Body of pancreas (tissue), 4 donors: ENCODE measurements at regions not wholly inside any gene's neighbourhood (a gene's known extent, or its start where the extent isn't known, plus 50 kb on each side); places are given as distances from the start of the nearest gene placed in this dataset.

ENCODE experiments used
- ATAC-seq: fragments of 150-250 bp; one replicate; pipeline ENCODE4 v1.9.1; 2016
- DNase-seq, 4 donors: peaks; one replicate each; pipeline ENCODE4 v3.0.0-alpha.2; 2019
- H3K27ac ChIP-seq, 4 donors: fragments of 200-600 bp; sonication (generic); 1 replicate in 3 of 4; 2 replicates in 1 of 4; pipeline versions ENCODE4 v1.5.1 to v1.6.1; 2016 to 2019; ENCODE audit warnings: mild to moderate bottlenecking in 1 of 4, mixed read lengths in 1 of 4, moderate library complexity in 1 of 4
- H3K27me3 ChIP-seq, 2 donors: fragments of 200-600 bp; sonication (generic); one replicate each; pipeline ENCODE4 v1.6.0; 2016; ENCODE audit warnings: mild to moderate bottlenecking in 1 of 2
- H3K36me3 ChIP-seq, 2 donors: fragments of 200-600 bp; sonication (generic); replicated peaks in 1 of 2; 2 replicates each; pipeline ENCODE4 v1.5.1; 2016; ENCODE audit warnings: low read depth in 2 of 2; ENCODE audit not compliant: insufficient read depth in 1 of 2
- H3K4me1 ChIP-seq: fragments of 200-600 bp; sonication (generic); one replicate; pipeline ENCODE4 v1.6.0; 2016
- H3K4me3 ChIP-seq, 2 donors: fragments of 200-600 bp; sonication (generic); 1 replicate in 1 of 2; 2 replicates in 1 of 2; pipeline ENCODE4 v1.5.1; 2016 to 2019
- H3K9me3 ChIP-seq, 3 donors: fragments of 200-600 bp; sonication (generic); 1 replicate in 2 of 3; 2 replicates in 1 of 3; pipeline ENCODE4 v1.5.1; 2016
- POLR2A ChIP-seq, 3 donors: fragments of 450-650 bp; IDR thresholded peaks; one replicate each; pipeline ENCODE4 v1.6.1; 2016; ENCODE audit warnings: antibody characterized with exemption in 3 of 3, mild to moderate bottlenecking in 2 of 3
- WGBS, 2 donors: methylation state at CpG; one replicate each; pipeline ENCODE4 v1.1.5; 2017; 5-methylcytosine and 5-hydroxymethylcytosine counted together
- intact Hi-C: fragments of 100-400 bp; cut with DNase I; formaldehyde crosslinking; loops from one replicate; pipeline ENCODE4 v1.15.1; 2023
- TF ChIP-seq, protein P1 (sequence below), 7 experiments: fragments of 450-650 bp in 4 of 7; fragments of 200-600 bp in 3 of 7; sonication (generic) in 3 of 7; IDR thresholded peaks; one replicate each; pipeline ENCODE4 v1.5.1; 2016 to 2019; ENCODE audit warnings: antibody characterized with exemption in 7 of 7

DNA sequence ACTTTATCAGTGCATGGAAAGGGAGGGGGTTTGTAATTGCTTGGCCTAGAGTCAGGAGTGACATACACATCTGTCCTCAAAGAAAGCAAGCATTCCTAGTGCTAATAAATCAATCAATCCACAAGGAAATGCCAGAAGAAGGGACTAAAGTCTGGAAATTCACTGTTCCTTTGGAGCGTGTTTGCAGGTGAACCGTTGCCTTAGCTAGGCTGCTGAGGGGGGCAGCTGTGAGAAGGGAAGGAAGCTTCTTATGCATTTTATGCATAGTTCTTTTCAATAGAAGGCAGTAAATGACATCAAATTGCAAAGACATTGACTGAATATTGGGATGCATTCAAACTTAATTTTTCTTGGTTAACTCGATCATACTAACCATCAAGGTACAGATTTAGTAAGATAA, 1092.5 kb upstream of the SEMA6A start:
- no peak for DNase-seq
- Histone ChIP-seq H3K9me3 (no peaks in the 10 kb centered on the region), H3K4me3 (no peak overlapping the region), H3K27me3 (no peaks in the 10 kb centered on the region), H3K36me3 (no peaks in the 10 kb centered on the region), H3K27ac (no peak overlapping the region), H3K4me1 (no peaks in the 10 kb centered on the region)
- intact Hi-C loops, result no loop called here
- WGBS, 2 donors, result 46 to 57% methylated on average over 3 of the region's 3 CpGs
- TF ChIP-seq, protein P1, sequence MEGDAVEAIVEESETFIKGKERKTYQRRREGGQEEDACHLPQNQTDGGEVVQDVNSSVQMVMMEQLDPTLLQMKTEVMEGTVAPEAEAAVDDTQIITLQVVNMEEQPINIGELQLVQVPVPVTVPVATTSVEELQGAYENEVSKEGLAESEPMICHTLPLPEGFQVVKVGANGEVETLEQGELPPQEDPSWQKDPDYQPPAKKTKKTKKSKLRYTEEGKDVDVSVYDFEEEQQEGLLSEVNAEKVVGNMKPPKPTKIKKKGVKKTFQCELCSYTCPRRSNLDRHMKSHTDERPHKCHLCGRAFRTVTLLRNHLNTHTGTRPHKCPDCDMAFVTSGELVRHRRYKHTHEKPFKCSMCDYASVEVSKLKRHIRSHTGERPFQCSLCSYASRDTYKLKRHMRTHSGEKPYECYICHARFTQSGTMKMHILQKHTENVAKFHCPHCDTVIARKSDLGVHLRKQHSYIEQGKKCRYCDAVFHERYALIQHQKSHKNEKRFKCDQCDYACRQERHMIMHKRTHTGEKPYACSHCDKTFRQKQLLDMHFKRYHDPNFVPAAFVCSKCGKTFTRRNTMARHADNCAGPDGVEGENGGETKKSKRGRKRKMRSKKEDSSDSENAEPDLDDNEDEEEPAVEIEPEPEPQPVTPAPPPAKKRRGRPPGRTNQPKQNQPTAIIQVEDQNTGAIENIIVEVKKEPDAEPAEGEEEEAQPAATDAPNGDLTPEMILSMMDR (IDR thresholded peaks at IDR 0.05), result no peak
- no peak for TF ChIP-seq POLR2A (IDR thresholded peaks at IDR 0.05)
- no peak for ATAC-seq

- H3K27me3 ChIP-seq, result no peaks in the 10 kb centered on the region
- 62 to 70% methylated on average over 1 of the region's 1 CpG for WGBS, 2 donors
- no peaks in the 10 kb centered on the region for H3K9me3 ChIP-seq
- no peak overlapping the region for H3K27ac ChIP-seq
- no peaks in the 10 kb centered on the region for H3K4me1 ChIP-seq
- H3K36me3 ChIP-seq, result no peaks in the 10 kb centered on the region
- intact Hi-C loops, result no loop called here
- TF ChIP-seq POLR2A (IDR thresholded peaks at IDR 0.05), result no peak
- TF ChIP-seq, protein P1 (IDR thresholded peaks at IDR 0.05), result no peak
- ATAC-seq (no peak), DNase-seq (no peak)
- no peak overlapping the region for H3K4me3 ChIP-seq
Observed at GRCh38 chr5:117665121-117665520, 1090.5 kb upstream of the SEMA6A start.

GRCh38 chr5:117662361-117662760, 1087.7 kb upstream of the SEMA6A start:
- no peak for TF ChIP-seq POLR2A (IDR thresholded peaks at IDR 0.05)
- TF ChIP-seq, protein P1 (IDR thresholded peaks at IDR 0.05), result no peak
- no peaks in the 10 kb centered on the region for H3K27me3 ChIP-seq
- H3K9me3 ChIP-seq, result no peaks in the 10 kb centered on the region
- H3K36me3 ChIP-seq, result no peaks in the 10 kb centered on the region
- no peaks in the 10 kb centered on the region for H3K4me1 ChIP-seq
- WGBS, 2 donors, result 72 to 89% methylated on average over 2 of the region's 2 CpGs
- H3K4me3 ChIP-seq, result no peak overlapping the region
- DNase-seq (no peak), ATAC-seq (no peak)
- intact Hi-C loops, result no loop called here
- no peak overlapping the region for H3K27ac ChIP-seq

DNA sequence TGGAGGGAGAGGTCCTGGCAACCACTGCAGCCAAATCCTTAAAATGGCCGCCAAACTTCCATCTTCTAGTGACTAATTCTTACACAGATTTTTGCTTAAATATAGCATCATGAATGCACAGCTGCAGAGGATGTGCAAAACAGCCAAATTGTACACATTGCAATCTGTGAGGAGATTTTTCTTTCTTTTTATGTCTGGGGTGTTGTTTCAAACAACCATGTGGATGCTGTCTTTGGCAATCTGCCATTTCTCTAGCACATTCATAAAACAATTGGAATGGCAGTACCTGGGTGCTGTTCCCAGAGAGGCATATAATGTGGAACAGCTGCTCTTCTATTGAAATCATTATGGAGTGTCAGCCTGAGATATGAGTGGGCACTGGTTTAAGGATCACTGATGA, 1082.9 kb upstream of the SEMA6A start:
- no peaks in the 10 kb centered on the region for H3K27me3 ChIP-seq
- H3K36me3 ChIP-seq, result no peaks in the 10 kb centered on the region
- H3K9me3 ChIP-seq, result no peaks in the 10 kb centered on the region
- no peak overlapping the region for H3K27ac ChIP-seq
- H3K4me3 ChIP-seq, result no peak overlapping the region
- WGBS, 2 donors, result 76 to 87% methylated on average over 1 of the region's 1 CpG
- no peak for ATAC-seq
- DNase-seq, result no peak
- no peak for TF ChIP-seq POLR2A (IDR thresholded peaks at IDR 0.05)
- TF ChIP-seq, protein P1 (IDR thresholded peaks at IDR 0.05), result no peak
- intact Hi-C loops, result no loop called here
- H3K4me1 ChIP-seq, result no peaks in the 10 kb centered on the region

GRCh38 chr5:117652958-117653280, 1078.3 kb upstream of the SEMA6A start:
- DNase-seq (no peak), ATAC-seq (no peak)
- no peak overlapping the region for H3K27ac ChIP-seq
- H3K4me3 ChIP-seq, result no peak overlapping the region
- WGBS, 2 donors, result 69 to 83% methylated on average over 3 of the region's 3 CpGs
- no peaks in the 10 kb centered on the region for H3K36me3 ChIP-seq
- intact Hi-C loops, result no loop called here
- H3K9me3 ChIP-seq, result no peaks in the 10 kb centered on the region
- no peaks in the 10 kb centered on the region for H3K27me3 ChIP-seq
- H3K4me1 ChIP-seq, result no peaks in the 10 kb centered on the region
- no peak for TF ChIP-seq POLR2A (IDR thresholded peaks at IDR 0.05)
- TF ChIP-seq, protein P1 (IDR thresholded peaks at IDR 0.05), result no peak
